SK-N-SH (cell line): ENCODE measurements at regions not wholly inside any gene's neighbourhood (a gene's known extent, or its start where the extent isn't known, plus 50 kb on each side); places are given as distances from the start of the nearest gene placed in this dataset.

Experiments used
- CTCF ChIA-PET: fragments of 300-600, 350-600 bp; formaldehyde crosslinking; extraction: SDS; loops from one replicate; lab custom pipeline; 2021; lab: Yijun Ruan, JAX
- POLR2A ChIA-PET: fragments of 350-600 bp; sonication (Branson Sonifier 250); formaldehyde crosslinking; extraction: SDS; loops from one replicate; lab custom pipeline; 2020; ENCODE audit warnings: antibody characterized with exemption, inconsistent platforms; lab: Yijun Ruan, JAX
- DNase-seq: peaks from one replicate; pipeline ENCODE4 v3.0.0; 2012
- H2AFZ ChIP-seq: fragments of 200-600 bp; sonication (generic); 2 replicates; pipeline ENCODE4 v1.8.1; 2016; ENCODE audit warnings: antibody characterized with exemption, mild to moderate bottlenecking, low read depth
- H3F3A ChIP-seq: fragments of 200-600 bp; sonication (generic); replicated peaks from 2 replicates; pipeline ENCODE3; 2016; ENCODE audit warnings: antibody characterized with exemption, mild to moderate bottlenecking; ENCODE audit not compliant: insufficient read depth
- H3K27ac ChIP-seq, 2 experiments: fragments of 200-500 bp in 1 of 2; fragments of 200-600 bp in 1 of 2; sonication (Bioruptor generic) in 1 of 2; sonication (generic), shearing (Covaris generic) in 1 of 2; 2 replicates each; pipeline versions ENCODE4 v1.5.1 to v1.6.1; 2014 to 2016; ENCODE audit warnings: low read depth in 2 of 2, inconsistent platforms in 1 of 2, low read length in 1 of 2, mild to moderate bottlenecking in 1 of 2, mixed read lengths in 1 of 2
- H3K27me3 ChIP-seq: fragments of 200-600 bp; sonication (generic), shearing (Covaris generic); 2 replicates; pipeline ENCODE4 v1.6.1; 2016; ENCODE audit warnings: mixed run types; ENCODE audit not compliant: insufficient read depth
- H3K36me3 ChIP-seq, 2 experiments: fragments of 200-500 bp in 1 of 2; fragments of 200-600 bp in 1 of 2; sonication (Bioruptor generic) in 1 of 2; sonication (generic) in 1 of 2; replicated peaks in 1 of 2; 2 replicates each; pipeline versions ENCODE3 to v1.5.1; 2014 to 2016; ENCODE audit warnings: low read length in 1 of 2, mild to moderate bottlenecking in 1 of 2; ENCODE audit not compliant: insufficient read depth in 2 of 2, control insufficient read depth in 1 of 2
- H3K4me1 ChIP-seq, 2 experiments: fragments of 200-500 bp in 1 of 2; fragments of 200-600 bp in 1 of 2; sonication (Bioruptor generic) in 1 of 2; sonication (generic), shearing (Covaris generic) in 1 of 2; 2 replicates each; pipeline versions ENCODE4 v1.5.1 to v1.6.1; 2014 to 2016; ENCODE audit warnings: low read depth in 1 of 2, low read length in 1 of 2, mixed run types in 1 of 2; ENCODE audit not compliant: insufficient read depth in 2 of 2, control insufficient read depth in 1 of 2
- H3K4me2 ChIP-seq: fragments of 200-600 bp; sonication (generic), shearing (Covaris generic); 2 replicates; pipeline ENCODE4 v1.6.1; 2017; ENCODE audit warnings: mixed run types
- H3K4me3 ChIP-seq, 2 experiments: fragments of 200-500 bp in 1 of 2; fragments of 200-600 bp in 1 of 2; sonication (Bioruptor generic) in 1 of 2; sonication (generic), shearing (Covaris generic) in 1 of 2; 2 replicates each; pipeline versions ENCODE4 v1.5.1 to v1.8.1; 2014 to 2016; ENCODE audit warnings: low read depth in 2 of 2, inconsistent platforms in 1 of 2, low read length in 1 of 2, mild to moderate bottlenecking in 1 of 2, mixed read lengths in 1 of 2, moderate library complexity in 1 of 2
- H3K79me2 ChIP-seq: fragments of 200-600 bp; sonication (generic); 2 replicates; pipeline ENCODE4 v1.8.1; 2017; ENCODE audit warnings: mild to moderate bottlenecking; ENCODE audit not compliant: insufficient read depth
- H3K9ac ChIP-seq: fragments of 200-600 bp; sonication (generic); 2 replicates; pipeline ENCODE4 v1.6.1; 2017; ENCODE audit warnings: mixed run types
- H3K9me2 ChIP-seq: fragments of 200-600 bp; sonication (generic); 2 replicates; pipeline ENCODE4 v1.6.1; 2017; ENCODE audit warnings: mixed run types
- H3K9me3 ChIP-seq: fragments of 200-600 bp; sonication (generic); 2 replicates; pipeline ENCODE4 v1.6.1; 2017; ENCODE audit warnings: mixed run types, mild to moderate bottlenecking, moderate library complexity
- H4K20me1 ChIP-seq: fragments of 200-600 bp; sonication (generic); 2 replicates; pipeline ENCODE4 v1.6.1; 2017; ENCODE audit warnings: mild to moderate bottlenecking, mixed run types; ENCODE audit not compliant: insufficient read depth
- CHD2 ChIP-seq: fragments of 150-350 bp; IDR thresholded peaks from 2 replicates; pipeline ENCODE4 v1.6.1; 2018; ENCODE audit warnings: low read length; ENCODE audit not compliant: partially characterized antibody
- CTCF ChIP-seq: fragments of 200-600 bp; sonication (generic); IDR thresholded peaks from 2 replicates; pipeline ENCODE4 v1.6.1; 2017; ENCODE audit warnings: antibody characterized with exemption, mild to moderate bottlenecking, moderate library complexity
- ELF1 ChIP-seq: IDR thresholded peaks from 2 replicates; pipeline ENCODE4 v1.4.0; 2012
- EP300 ChIP-seq, 2 experiments: IDR thresholded peaks; 2 replicates each; pipeline versions ENCODE4 v1.4.0 to v1.6.1; 2012; ENCODE audit warnings: borderline replicate concordance in 1 of 2, low read depth in 1 of 2, low read length in 1 of 2
- EZH2phosphoT487 ChIP-seq: fragments of 200-600 bp; sonication (generic); IDR thresholded peaks from 2 replicates; pipeline ENCODE4 v1.6.1; 2017; ENCODE audit warnings: low read depth, mixed run types, mild to moderate bottlenecking, antibody characterized with exemption, moderate library complexity, borderline replicate concordance
- FOXJ3 ChIP-seq: sonication (generic); formaldehyde crosslinking; IDR thresholded peaks from 2 replicates; pipeline ENCODE4 v1.5.1; 2020; ENCODE audit warnings: mild to moderate bottlenecking, missing genetic modification reagents
- FOXM1 ChIP-seq: IDR thresholded peaks from 2 replicates; pipeline ENCODE4 v1.4.0; 2012; ENCODE audit warnings: low read depth, mild to moderate bottlenecking
- GABPA ChIP-seq: IDR thresholded peaks from 2 replicates; pipeline ENCODE4 v1.4.0; 2012; ENCODE audit warnings: low read depth, mild to moderate bottlenecking
- GATA2 ChIP-seq: sonication (generic); formaldehyde crosslinking; IDR thresholded peaks from 2 replicates; pipeline ENCODE4 v1.5.0; 2020; ENCODE audit warnings: mild to moderate bottlenecking, missing genetic modification reagents
- MEF2A ChIP-seq: IDR thresholded peaks from 2 replicates; pipeline ENCODE4 v1.4.0; 2012; ENCODE audit warnings: low read depth, borderline replicate concordance
- SIN3A ChIP-seq: IDR thresholded peaks from 2 replicates; pipeline ENCODE4 v1.6.1; 2012; ENCODE audit warnings: low read depth, mild to moderate bottlenecking, low read length, moderate library complexity, borderline replicate concordance
- SMC3 ChIP-seq: IDR thresholded peaks from 2 replicates; pipeline ENCODE4 v1.6.1; 2012; ENCODE audit warnings: low read depth, low read length, improper control_type of control experiment
- TAF1 ChIP-seq: IDR thresholded peaks from 2 replicates; pipeline ENCODE4 v1.6.1; 2012; ENCODE audit warnings: low read depth, mild to moderate bottlenecking, low read length, moderate library complexity, borderline replicate concordance
- TCF12 ChIP-seq: IDR thresholded peaks from 2 replicates; pipeline ENCODE4 v1.4.0; 2012
- USF1 ChIP-seq: IDR thresholded peaks from 2 replicates; pipeline ENCODE4 v1.4.0; 2012; ENCODE audit warnings: low read depth, borderline replicate concordance
- YY1 ChIP-seq: IDR thresholded peaks from 2 replicates; pipeline ENCODE4 v1.4.0; 2012; ENCODE audit warnings: low read depth, mild to moderate bottlenecking
- ZBTB33 ChIP-seq: IDR thresholded peaks from 2 replicates; pipeline ENCODE4 v1.4.0; 2012; ENCODE audit warnings: low read depth, borderline replicate concordance
- WGBS: methylation state at CpG from one replicate; pipeline ENCODE4 v1.1.6; 2017; ENCODE audit warnings: low lambda C conversion rate; 5-methylcytosine and 5-hydroxymethylcytosine counted together

GRCh38 chr9:108073823-108074222 lies 584.3 kb upstream of the KLF4 start:
- DNase-seq = no peak
- ChIA-PET CTCF (no interaction called here), POLR2A (no interaction called here)
- Histone ChIP-seq H3K36me3 (no peaks in the 10 kb centered on the region), H3K9ac (no peak overlapping the region), H3K4me2 (no peak overlapping the region), H2AFZ (no peak overlapping the region), H3K27ac (no peak overlapping the region), H3K9me3 (no peaks in the 10 kb centered on the region), H3K27me3 (peaks cover 16% of the 10 kb centered on the region; the same call in 1 of the 2 replicates), H3F3A (no peaks in the 10 kb centered on the region), H3K4me3 (no peak overlapping the region), H3K9me2 (no peaks in the 10 kb centered on the region), H3K79me2 (no peaks in the 10 kb centered on the region), H3K4me1 (no peaks in the 10 kb centered on the region), H4K20me1 (no peaks in the 10 kb centered on the region)
- 38% methylated on average over 6 of the region's 6 CpGs for WGBS
- TF ChIP-seq CTCF (no peak), MEF2A (no peak), SIN3A (no peak), GABPA (no peak), ZBTB33 (no peak), GATA2 (CRISPR knock-in tag) (no peak), FOXJ3 (CRISPR knock-in tag) (no peak), EP300 (IDR thresholded peaks at IDR 0.05; ENCODE audit: borderline replicate concordance in 1 of 2, low read depth in 1 of 2, low read length in 1 of 2) (no peak), ELF1 (no peak), YY1 (no peak), SMC3 (no peak), TAF1 (no peak), USF1 (no peak), CHD2 (no peak), FOXM1 (no peak), EZH2phosphoT487 (no peak), TCF12 (no peak)
